Vagina (tissue), 2 donors: ENCODE measurements at regions not wholly inside any gene's neighbourhood (a gene's known extent, or its start where the extent isn't known, plus 50 kb on each side); places are given as distances from the start of the nearest gene placed in this dataset.

Experiments used
- CTCF ChIP-seq, 3 experiments: fragments of 450-650 bp in 2 of 3; fragments of 200-600 bp in 1 of 3; sonication (generic) in 1 of 3; IDR thresholded peaks; one replicate each; pipeline ENCODE4 v1.5.1; 2017 to 2019; ENCODE audit warnings: antibody characterized with exemption in 3 of 3, mild to moderate bottlenecking in 2 of 3, moderate library complexity in 2 of 3
- POLR2AphosphoS5 ChIP-seq, 2 donors: sonication (generic); formaldehyde crosslinking; IDR thresholded peaks; one replicate each; pipeline ENCODE4 v1.9.0; 2017; ENCODE audit warnings: antibody characterized with exemption in 2 of 2, mild to moderate bottlenecking in 2 of 2, low read depth in 1 of 2; ENCODE audit not compliant: insufficient read depth in 1 of 2

- TF ChIP-seq CTCF (IDR thresholded peaks at IDR 0.05) = no peak
- no peak for TF ChIP-seq POLR2AphosphoS5 (IDR thresholded peaks at IDR 0.05; ENCODE audit: insufficient read depth in 1 of 2, low read depth in 1 of 2)
Observed at GRCh38 chr6:50404643-50405042, 308.7 kb upstream of the TFAP2D start.
